ENCODE measurements at regions not wholly inside any gene's neighbourhood (a gene's known extent, or its start where the extent isn't known, plus 50 kb on each side); places are given as distances from the start of the nearest gene placed in this dataset.

GRCh38 chr3:159800434-159801155, 188.0 kb upstream of the IL12A start (continued):
- TF ChIP-seq POLR2AphosphoS5 (IDR thresholded peaks at IDR 0.05; ENCODE audit: low read depth): no peak
- TF ChIP-seq EZH2 (IDR thresholded peaks at IDR 0.05; ENCODE audit: low read depth, unreplicated experiment): no peak
- TF ChIP-seq, protein P1, sequence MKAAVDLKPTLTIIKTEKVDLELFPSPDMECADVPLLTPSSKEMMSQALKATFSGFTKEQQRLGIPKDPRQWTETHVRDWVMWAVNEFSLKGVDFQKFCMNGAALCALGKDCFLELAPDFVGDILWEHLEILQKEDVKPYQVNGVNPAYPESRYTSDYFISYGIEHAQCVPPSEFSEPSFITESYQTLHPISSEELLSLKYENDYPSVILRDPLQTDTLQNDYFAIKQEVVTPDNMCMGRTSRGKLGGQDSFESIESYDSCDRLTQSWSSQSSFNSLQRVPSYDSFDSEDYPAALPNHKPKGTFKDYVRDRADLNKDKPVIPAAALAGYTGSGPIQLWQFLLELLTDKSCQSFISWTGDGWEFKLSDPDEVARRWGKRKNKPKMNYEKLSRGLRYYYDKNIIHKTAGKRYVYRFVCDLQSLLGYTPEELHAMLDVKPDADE (IDR thresholded peaks at IDR 0.05): no peak
- TF ChIP-seq EZH2phosphoT487 (IDR thresholded peaks at IDR 0.05; ENCODE audit: unreplicated experiment): no peak

DNA sequence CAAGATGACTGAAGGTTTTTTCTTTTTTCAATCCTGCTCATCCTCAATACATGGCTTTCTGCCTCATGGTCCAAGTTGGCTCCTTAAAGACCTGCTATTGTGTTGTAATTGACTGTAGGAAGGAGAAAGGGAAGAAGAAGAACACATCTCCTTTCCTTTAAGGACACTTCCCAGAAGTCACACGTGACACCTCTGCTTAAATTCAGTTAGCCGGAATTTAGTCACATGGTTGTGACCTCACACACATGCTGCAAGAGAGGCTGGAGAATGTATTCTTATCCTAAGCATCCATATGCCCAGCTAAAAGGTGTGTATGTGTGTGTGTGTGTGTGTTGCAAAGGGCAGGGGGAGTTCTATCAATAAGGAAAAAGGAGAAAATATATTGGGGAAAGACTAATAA, 185.8 kb upstream of the IL12A start:
- Mint-ChIP-seq H3K4me1 (peaks cover 9% of the 10 kb centered on the region), H3K9me3 (no peaks in the 10 kb centered on the region; the same call in 2 of the 3 replicates), H3K27ac (no peak overlapping the region), H3K36me3 (ENCODE audit: low read depth) (no peaks in the 10 kb centered on the region), H3K27me3 (ENCODE audit: insufficient read depth, low read depth, poor library complexity) (peaks cover 21% of the 10 kb centered on the region), H3K4me3 (no peak overlapping the region)
- Histone ChIP-seq H3K79me2 (replicated peaks; ENCODE audit: insufficient read depth) (0 out of 2 replicates have a peak, but pooled peaks cover 3% of the 10 kb centered on the region), H3K27ac (ENCODE audit: low read depth) (no peak overlapping the region), H3K4me2 (no peak overlapping the region), H2AFZ (no peak overlapping the region), H4K20me1 (replicated peaks; ENCODE audit: insufficient read depth) (no peaks in the 10 kb centered on the region; the same call in 1 of the 2 replicates), H3K27me3 (ENCODE audit: insufficient read depth) (peaks cover 32% of the 10 kb centered on the region), H3K4me3 (no peak overlapping the region), H3K4me1 (ENCODE audit: insufficient read depth) (peaks cover 9% of the 10 kb centered on the region), H3F3A (replicated peaks; ENCODE audit: low read depth) (no peaks in the 10 kb centered on the region), H3K9me2 (ENCODE audit: insufficient read depth) (no peaks in the 10 kb centered on the region), H3K36me3 (ENCODE audit: insufficient read depth) (no peaks in the 10 kb centered on the region)
- ATAC-seq (no peak), DNase-seq (ENCODE audit: low spot score) (no peak)
- TF ChIP-seq ZNF114 (CRISPR knock-in tag; IDR thresholded peaks at IDR 0.05): no peak
- TF ChIP-seq, protein P2, sequence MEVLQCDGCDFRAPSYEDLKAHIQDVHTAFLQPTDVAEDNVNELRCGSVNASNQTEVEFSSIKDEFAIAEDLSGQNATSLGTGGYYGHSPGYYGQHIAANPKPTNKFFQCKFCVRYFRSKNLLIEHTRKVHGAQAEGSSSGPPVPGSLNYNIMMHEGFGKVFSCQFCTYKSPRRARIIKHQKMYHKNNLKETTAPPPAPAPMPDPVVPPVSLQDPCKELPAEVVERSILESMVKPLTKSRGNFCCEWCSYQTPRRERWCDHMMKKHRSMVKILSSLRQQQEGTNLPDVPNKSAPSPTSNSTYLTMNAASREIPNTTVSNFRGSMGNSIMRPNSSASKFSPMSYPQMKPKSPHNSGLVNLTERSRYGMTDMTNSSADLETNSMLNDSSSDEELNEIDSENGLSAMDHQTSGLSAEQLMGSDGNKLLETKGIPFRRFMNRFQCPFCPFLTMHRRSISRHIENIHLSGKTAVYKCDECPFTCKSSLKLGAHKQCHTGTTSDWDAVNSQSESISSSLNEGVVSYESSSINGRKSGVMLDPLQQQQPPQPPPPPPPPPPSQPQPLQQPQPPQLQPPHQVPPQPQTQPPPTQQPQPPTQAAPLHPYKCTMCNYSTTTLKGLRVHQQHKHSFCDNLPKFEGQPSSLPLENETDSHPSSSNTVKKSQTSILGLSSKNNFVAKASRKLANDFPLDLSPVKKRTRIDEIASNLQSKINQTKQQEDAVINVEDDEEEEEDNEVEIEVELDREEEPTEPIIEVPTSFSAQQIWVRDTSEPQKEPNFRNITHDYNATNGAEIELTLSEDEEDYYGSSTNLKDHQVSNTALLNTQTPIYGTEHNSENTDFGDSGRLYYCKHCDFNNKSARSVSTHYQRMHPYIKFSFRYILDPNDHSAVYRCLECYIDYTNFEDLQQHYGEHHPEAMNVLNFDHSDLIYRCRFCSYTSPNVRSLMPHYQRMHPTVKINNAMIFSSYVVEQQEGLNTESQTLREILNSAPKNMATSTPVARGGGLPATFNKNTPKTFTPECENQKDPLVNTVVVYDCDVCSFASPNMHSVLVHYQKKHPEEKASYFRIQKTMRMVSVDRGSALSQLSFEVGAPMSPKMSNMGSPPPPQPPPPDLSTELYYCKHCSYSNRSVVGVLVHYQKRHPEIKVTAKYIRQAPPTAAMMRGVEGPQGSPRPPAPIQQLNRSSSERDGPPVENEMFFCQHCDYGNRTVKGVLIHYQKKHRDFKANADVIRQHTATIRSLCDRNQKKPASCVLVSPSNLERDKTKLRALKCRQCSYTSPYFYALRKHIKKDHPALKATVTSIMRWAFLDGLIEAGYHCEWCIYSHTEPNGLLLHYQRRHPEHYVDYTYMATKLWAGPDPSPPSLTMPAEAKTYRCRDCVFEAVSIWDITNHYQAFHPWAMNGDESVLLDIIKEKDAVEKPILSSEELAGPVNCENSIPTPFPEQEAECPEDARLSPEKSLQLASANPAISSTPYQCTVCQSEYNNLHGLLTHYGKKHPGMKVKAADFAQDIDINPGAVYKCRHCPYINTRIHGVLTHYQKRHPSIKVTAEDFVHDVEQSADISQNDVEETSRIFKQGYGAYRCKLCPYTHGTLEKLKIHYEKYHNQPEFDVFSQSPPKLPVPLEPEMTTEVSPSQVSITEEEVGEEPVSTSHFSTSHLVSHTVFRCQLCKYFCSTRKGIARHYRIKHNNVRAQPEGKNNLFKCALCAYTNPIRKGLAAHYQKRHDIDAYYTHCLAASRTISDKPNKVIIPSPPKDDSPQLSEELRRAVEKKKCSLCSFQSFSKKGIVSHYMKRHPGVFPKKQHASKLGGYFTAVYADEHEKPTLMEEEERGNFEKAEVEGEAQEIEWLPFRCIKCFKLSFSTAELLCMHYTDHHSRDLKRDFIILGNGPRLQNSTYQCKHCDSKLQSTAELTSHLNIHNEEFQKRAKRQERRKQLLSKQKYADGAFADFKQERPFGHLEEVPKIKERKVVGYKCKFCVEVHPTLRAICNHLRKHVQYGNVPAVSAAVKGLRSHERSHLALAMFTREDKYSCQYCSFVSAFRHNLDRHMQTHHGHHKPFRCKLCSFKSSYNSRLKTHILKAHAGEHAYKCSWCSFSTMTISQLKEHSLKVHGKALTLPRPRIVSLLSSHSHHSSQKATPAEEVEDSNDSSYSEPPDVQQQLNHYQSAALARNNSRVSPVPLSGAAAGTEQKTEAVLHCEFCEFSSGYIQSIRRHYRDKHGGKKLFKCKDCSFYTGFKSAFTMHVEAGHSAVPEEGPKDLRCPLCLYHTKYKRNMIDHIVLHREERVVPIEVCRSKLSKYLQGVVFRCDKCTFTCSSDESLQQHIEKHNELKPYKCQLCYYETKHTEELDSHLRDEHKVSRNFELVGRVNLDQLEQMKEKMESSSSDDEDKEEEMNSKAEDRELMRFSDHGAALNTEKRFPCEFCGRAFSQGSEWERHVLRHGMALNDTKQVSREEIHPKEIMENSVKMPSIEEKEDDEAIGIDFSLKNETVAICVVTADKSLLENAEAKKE (CRISPR knock-in tag; IDR thresholded peaks at IDR 0.05): no peak
- peak; percentile 29; the same call in 1 of the 2 replicates for TF ChIP-seq CREB1 (CRISPR knock-in tag; IDR thresholded peaks at IDR 0.05; ENCODE audit: low read depth)
- TF ChIP-seq, protein P1 (IDR thresholded peaks at IDR 0.05): no peak
